IPS-15b (cell line): ENCODE measurements at regions not wholly inside any gene's neighbourhood (a gene's known extent, or its start where the extent isn't known, plus 50 kb on each side); places are given as distances from the start of the nearest gene placed in this dataset.

Experiments
- H3K27me3 ChIP-seq: one replicate; pipeline ENCODE4 v1.6.1; 2013; ENCODE audit warnings: low read length; ENCODE audit not compliant: control insufficient read depth, insufficient read depth
- H3K36me3 ChIP-seq: one replicate; pipeline ENCODE4 v1.6.1; 2013; ENCODE audit warnings: low read length; ENCODE audit not compliant: control insufficient read depth, insufficient read depth
- H3K4me1 ChIP-seq: one replicate; pipeline ENCODE4 v1.6.1; 2013; ENCODE audit warnings: mild to moderate bottlenecking, low read length; ENCODE audit not compliant: control insufficient read depth, insufficient read depth
- H3K4me3 ChIP-seq: one replicate; pipeline ENCODE4 v1.5.1; 2013; ENCODE audit warnings: low read depth, low read length
- H3K9ac ChIP-seq: one replicate; pipeline ENCODE4 v1.6.1; 2013; ENCODE audit warnings: low read depth, mild to moderate bottlenecking, low read length
- H3K9me3 ChIP-seq: one replicate; pipeline ENCODE4 v1.6.1; 2013; ENCODE audit warnings: mild to moderate bottlenecking, low read length; ENCODE audit not compliant: control insufficient read depth, insufficient read depth

- Histone ChIP-seq H3K9me3 (no peaks in the 10 kb centered on the region), H3K9ac (no peak overlapping the region), H3K4me3 (no peak overlapping the region), H3K36me3 (no peaks in the 10 kb centered on the region), H3K4me1 (no peaks in the 10 kb centered on the region), H3K27me3 (no peaks in the 10 kb centered on the region)
These were observed 985.7 kb downstream of the CDH8 start for GRCh38 chr16:61050547-61050946.

DNA sequence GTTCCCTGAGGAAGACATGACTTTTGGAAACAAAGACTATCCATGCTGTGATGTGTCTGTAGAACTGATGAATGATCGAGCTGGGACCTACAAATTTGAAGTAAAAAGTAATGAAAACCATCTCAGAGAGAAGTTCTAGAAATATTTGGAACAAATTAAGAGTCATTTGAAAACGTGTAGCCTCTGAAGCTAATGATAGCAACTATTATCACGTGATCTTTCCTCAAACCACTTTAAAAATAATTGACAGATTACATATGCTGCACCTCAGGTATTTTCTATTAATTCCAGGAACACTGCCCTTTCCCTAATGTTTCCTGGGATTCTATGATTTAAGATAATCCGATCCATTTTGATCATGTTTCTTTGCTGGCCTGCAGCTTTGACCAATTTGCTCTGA is 990.3 kb downstream of the CDH8 start:
- Histone ChIP-seq H3K9ac (no peak overlapping the region), H3K4me3 (no peak overlapping the region)

DNA sequence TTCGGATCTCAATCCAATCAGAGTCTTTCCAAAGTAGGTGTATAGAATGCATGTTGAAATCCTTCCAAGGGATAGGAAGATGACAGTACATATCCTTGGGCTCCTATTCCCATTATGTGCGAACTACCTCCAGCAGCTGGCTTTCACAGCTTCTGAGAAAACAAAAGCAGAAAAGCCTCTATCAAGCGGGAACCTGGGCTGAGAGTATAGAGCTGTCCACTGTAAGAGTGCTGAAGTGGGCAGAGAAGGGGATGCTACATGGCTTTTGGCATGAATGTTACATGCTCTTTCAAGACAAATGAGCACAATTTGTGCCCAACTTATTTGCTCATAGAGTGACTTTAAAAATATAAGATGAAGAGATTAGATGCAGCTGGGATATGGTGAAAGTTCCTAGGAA is 993.5 kb downstream of the CDH8 start:
- H3K9me3 ChIP-seq: no peaks in the 10 kb centered on the region
- no peaks in the 10 kb centered on the region for H3K36me3 ChIP-seq
- H3K9ac ChIP-seq: no peak overlapping the region
- no peaks in the 10 kb centered on the region for H3K27me3 ChIP-seq
- no peaks in the 10 kb centered on the region for H3K4me1 ChIP-seq
- H3K4me3 ChIP-seq: no peak overlapping the region

More for the DNA sequence above, 990.3 kb downstream of the CDH8 start:
- H3K27me3 ChIP-seq: no peaks in the 10 kb centered on the region
- H3K9me3 ChIP-seq: no peaks in the 10 kb centered on the region
- H3K4me1 ChIP-seq: no peaks in the 10 kb centered on the region
- H3K36me3 ChIP-seq: no peaks in the 10 kb centered on the region

DNA sequence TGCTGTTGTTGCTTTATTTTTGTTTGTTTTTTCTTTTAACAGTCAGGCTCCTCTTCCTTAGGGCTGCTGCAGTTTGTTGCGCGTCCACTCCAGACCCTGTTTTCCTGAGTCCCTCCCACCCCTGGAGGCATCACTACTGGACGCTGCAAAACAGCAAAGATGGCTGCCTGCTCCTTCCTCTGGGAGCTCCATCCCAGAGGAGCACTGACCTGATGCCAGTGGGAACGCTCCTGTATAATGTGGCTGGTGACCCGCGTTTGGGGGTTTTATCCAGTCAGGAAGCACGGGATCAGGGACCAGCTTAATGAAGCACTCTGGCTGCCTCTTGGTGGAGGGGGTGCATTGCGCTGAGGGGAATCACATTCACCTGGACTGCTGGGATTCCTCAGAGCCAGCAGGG is 1005.6 kb downstream of the CDH8 start:
- H3K9ac ChIP-seq: no peak overlapping the region
- H3K9me3 ChIP-seq: no peaks in the 10 kb centered on the region
- peaks cover 2% of the 10 kb centered on the region for H3K36me3 ChIP-seq
- H3K27me3 ChIP-seq: no peaks in the 10 kb centered on the region
- H3K4me1 ChIP-seq: no peaks in the 10 kb centered on the region
- no peak overlapping the region for H3K4me3 ChIP-seq

GRCh38 chr16:61024180-61024900 is 1011.9 kb downstream of the CDH8 start:
- Histone ChIP-seq H3K9ac (no peak overlapping the region), H3K4me1 (no peaks in the 10 kb centered on the region), H3K36me3 (no peaks in the 10 kb centered on the region), H3K9me3 (no peaks in the 10 kb centered on the region), H3K27me3 (no peaks in the 10 kb centered on the region), H3K4me3 (no peak overlapping the region)

- Histone ChIP-seq H3K9ac (no peak overlapping the region), H3K9me3 (no peaks in the 10 kb centered on the region), H3K27me3 (no peaks in the 10 kb centered on the region), H3K4me1 (no peaks in the 10 kb centered on the region), H3K36me3 (no peaks in the 10 kb centered on the region), H3K4me3 (no peak overlapping the region)
These were observed 1021.4 kb downstream of the CDH8 start for GRCh38 chr16:61014869-61015268.

DNA sequence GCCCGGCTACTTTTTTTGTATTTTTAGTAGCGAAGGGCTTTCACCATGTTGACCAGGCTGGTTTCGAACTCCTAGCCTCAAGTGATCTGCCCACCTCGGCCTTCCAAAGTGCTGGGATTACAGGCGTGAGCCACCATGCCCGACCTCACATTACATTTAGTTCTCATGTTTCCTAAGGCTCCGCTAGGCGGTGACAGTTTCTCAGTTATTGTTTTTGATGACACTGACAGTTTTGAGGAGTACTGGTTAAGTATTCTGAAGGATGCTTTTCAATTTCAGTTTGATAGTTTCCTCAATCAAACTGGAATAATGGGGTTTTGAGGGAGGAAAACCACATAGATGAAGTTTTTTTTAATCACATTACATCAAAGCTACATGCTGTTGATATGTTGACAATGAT is 1028.5 kb downstream of the CDH8 start:
- no peaks in the 10 kb centered on the region for H3K27me3 ChIP-seq
- no peaks in the 10 kb centered on the region for H3K4me1 ChIP-seq
- no peaks in the 10 kb centered on the region for H3K9me3 ChIP-seq
- H3K4me3 ChIP-seq: no peak overlapping the region
- no peaks in the 10 kb centered on the region for H3K36me3 ChIP-seq
- no peak overlapping the region for H3K9ac ChIP-seq

- Histone ChIP-seq H3K9ac (no peak overlapping the region), H3K4me1 (no peaks in the 10 kb centered on the region), H3K27me3 (no peaks in the 10 kb centered on the region), H3K9me3 (no peaks in the 10 kb centered on the region), H3K36me3 (no peaks in the 10 kb centered on the region), H3K4me3 (no peak overlapping the region)
These were observed 1030.3 kb downstream of the CDH8 start for GRCh38 chr16:61005952-61006351.

GRCh38 chr16:61002479-61003204 is 1033.6 kb downstream of the CDH8 start:
- Histone ChIP-seq H3K27me3 (no peaks in the 10 kb centered on the region), H3K9ac (no peak overlapping the region), H3K4me3 (no peak overlapping the region), H3K9me3 (no peaks in the 10 kb centered on the region), H3K4me1 (no peaks in the 10 kb centered on the region), H3K36me3 (no peaks in the 10 kb centered on the region)

- Histone ChIP-seq H3K27me3 (no peaks in the 10 kb centered on the region), H3K4me1 (no peaks in the 10 kb centered on the region), H3K9me3 (no peaks in the 10 kb centered on the region)
These were observed 1044.4 kb downstream of the CDH8 start for GRCh38 chr16:60991886-60992285.

DNA sequence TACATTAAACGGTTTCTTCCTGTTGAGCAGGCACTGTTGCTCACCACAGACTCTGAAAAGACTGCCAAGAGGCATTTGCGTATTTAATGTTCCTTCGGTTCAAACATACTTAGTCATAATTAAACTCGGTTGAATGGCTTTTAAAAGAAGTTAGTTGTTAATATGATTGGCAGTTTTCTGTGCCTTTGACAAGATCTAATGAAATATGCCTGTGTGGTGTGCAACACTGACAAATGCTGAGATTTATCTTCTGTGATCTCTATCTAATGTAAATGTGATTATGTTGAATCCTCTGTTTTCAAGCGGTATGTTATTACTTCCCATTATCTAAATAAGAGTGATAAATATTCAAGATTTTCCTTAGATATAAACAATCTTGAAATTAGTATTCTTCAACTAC is 1046.6 kb downstream of the CDH8 start:
- Histone ChIP-seq H3K4me1 (no peaks in the 10 kb centered on the region), H3K9ac (no peak overlapping the region), H3K27me3 (no peaks in the 10 kb centered on the region), H3K4me3 (no peak overlapping the region), H3K9me3 (no peaks in the 10 kb centered on the region), H3K36me3 (no peaks in the 10 kb centered on the region)

More at GRCh38 chr16:60991886-60992285, 1044.4 kb downstream of the CDH8 start:
- no peak overlapping the region for H3K4me3 ChIP-seq
- H3K9ac ChIP-seq: no peak overlapping the region
- no peaks in the 10 kb centered on the region for H3K36me3 ChIP-seq

DNA sequence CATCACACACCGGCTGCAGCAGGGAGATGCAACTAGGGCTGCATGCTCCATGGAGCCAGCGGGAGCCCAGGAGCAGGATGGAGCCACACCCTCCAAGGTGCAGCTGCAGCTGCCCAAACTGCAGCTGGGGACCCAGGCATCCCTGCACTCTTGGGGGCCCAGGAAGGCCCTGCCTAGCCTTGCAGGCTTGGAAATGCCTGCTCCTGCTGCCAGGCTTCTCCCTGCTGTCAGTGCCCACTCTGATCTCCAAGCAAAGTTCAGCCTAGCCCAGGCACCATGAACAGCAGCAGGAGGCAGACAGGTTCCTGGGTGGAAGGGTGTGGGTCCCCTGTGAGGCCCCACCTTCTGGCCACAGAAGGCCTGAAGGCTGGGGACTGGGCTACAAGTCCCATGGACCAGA is 1057.1 kb downstream of the CDH8 start:
- Histone ChIP-seq H3K4me1 (no peaks in the 10 kb centered on the region), H3K27me3 (no peaks in the 10 kb centered on the region), H3K36me3 (no peaks in the 10 kb centered on the region), H3K9me3 (no peaks in the 10 kb centered on the region), H3K4me3 (no peak overlapping the region), H3K9ac (no peak overlapping the region)
